CD4-positive, alpha-beta T cell (primary cell): ENCODE measurements at regions not wholly inside any gene's neighbourhood (a gene's known extent, or its start where the extent isn't known, plus 50 kb on each side); places are given as distances from the start of the nearest gene placed in this dataset.

Experiments used
- ATAC-seq: fragments of 200-7000 bp; cut with Tn5 transposase; one replicate; pipeline ENCODE4 v1.10.0; 2022; ENCODE audit warnings: mild to moderate bottlenecking; ENCODE audit not compliant: poor library complexity
- CTCF ChIA-PET: fragments of 350-600 bp; sonication (Branson Sonifier 250); formaldehyde crosslinking; loops from one replicate; lab custom pipeline; 2021; ENCODE audit warnings: antibody characterized with exemption, inconsistent platforms; lab: Charles Lee
- POLR2A ChIA-PET: fragments of 350-600 bp; sonication (Branson Sonifier 250); formaldehyde crosslinking; loops from one replicate; lab custom pipeline; 2021; ENCODE audit warnings: antibody characterized with exemption, inconsistent platforms; lab: Charles Lee
- DNase-seq, 14 experiments: peaks; one replicate each; pipeline ENCODE4 v3.0.0-alpha.2; 2013 to 2020; ENCODE audit warnings: mixed read lengths in 2 of 14
- H3K27ac ChIP-seq, 2 donors: one replicate each; pipeline versions ENCODE4 v1.5.1 to v1.7.0; 2013; ENCODE audit warnings: low read length in 2 of 2, low read depth in 1 of 2, mild to moderate bottlenecking in 1 of 2
- H3K27me3 ChIP-seq, 2 experiments: 1 replicate in 1 of 2; 2 replicates in 1 of 2; pipeline versions ENCODE4 v1.6.1 to v1.7.0; 2013; ENCODE audit warnings: low read length in 2 of 2, control low read depth in 1 of 2, mild to moderate bottlenecking in 1 of 2, moderate library complexity in 1 of 2; ENCODE audit not compliant: insufficient read depth in 2 of 2, control insufficient read depth in 1 of 2
- H3K36me3 ChIP-seq: one replicate; pipeline ENCODE4 v1.6.1; 2013; ENCODE audit warnings: low read length, control low read depth; ENCODE audit not compliant: insufficient read depth
- H3K4me1 ChIP-seq: one replicate; pipeline ENCODE4 v1.6.1; 2013; ENCODE audit warnings: low read length, control low read depth; ENCODE audit not compliant: insufficient read depth
- H3K4me3 ChIP-seq: one replicate; pipeline ENCODE4 v1.5.1; 2013; ENCODE audit warnings: mild to moderate bottlenecking, low read length, moderate library complexity
- H3K9me3 ChIP-seq, 2 experiments: 1 replicate in 1 of 2; 2 replicates in 1 of 2; pipeline versions ENCODE4 v1.6.1 to v1.7.0; 2013; ENCODE audit warnings: low read length in 2 of 2, mild to moderate bottlenecking in 2 of 2, control low read depth in 1 of 2, moderate library complexity in 1 of 2; ENCODE audit not compliant: control insufficient read depth in 1 of 2, insufficient read depth in 1 of 2
- H3K27ac Mint-ChIP-seq: one replicate; pipeline ENCODE4 v1.8.0; 2020; ENCODE audit warnings: mixed read lengths
- H3K27me3 Mint-ChIP-seq: one replicate; pipeline ENCODE4 v1.8.0; 2021; ENCODE audit warnings: mixed read lengths
- H3K36me3 Mint-ChIP-seq: one replicate; pipeline ENCODE4 v1.8.0; 2021; ENCODE audit warnings: low read depth, mixed read lengths
- H3K4me1 Mint-ChIP-seq: one replicate; pipeline ENCODE4 v1.8.0; 2021; ENCODE audit warnings: low read depth, mixed read lengths
- H3K4me3 Mint-ChIP-seq: one replicate; pipeline ENCODE4 v1.8.0; 2020; ENCODE audit warnings: mild to moderate bottlenecking, mixed read lengths
- H3K9me3 Mint-ChIP-seq: one replicate; pipeline ENCODE4 v1.8.0; 2020; ENCODE audit warnings: mixed read lengths
- CTCF ChIP-seq: fragments of 200-600 bp; IDR thresholded peaks from one replicate; pipeline ENCODE4 v1.8.0; 2022; ENCODE audit warnings: antibody characterized with exemption, mild to moderate bottlenecking
- intact Hi-C, 2 experiments: fragments of 100-400 bp; cut with DNase I in 1 of 2; cut with micrococcal nuclease in 1 of 2; formaldehyde crosslinking; loops; one replicate each; pipeline versions ENCODE4 v1.15.1 to v1.9.0; 2023 to 2025; cut with DNase I, micrococcal nuclease

GRCh38 chr3:194995334-194995733, 275.6 kb downstream of the XXYLT1 start:
- Mint-ChIP-seq H3K4me3 (no peak overlapping the region), H3K27me3 (no peaks in the 10 kb centered on the region), H3K36me3 (no peaks in the 10 kb centered on the region), H3K4me1 (no peaks in the 10 kb centered on the region), H3K9me3 (no peaks in the 10 kb centered on the region), H3K27ac (no peak overlapping the region)
- Histone ChIP-seq H3K36me3 (no peaks in the 10 kb centered on the region), H3K4me3 (no peak overlapping the region), H3K27ac (no peak overlapping the region), H3K9me3 (no peaks in the 10 kb centered on the region), H3K27me3 (no peaks in the 10 kb centered on the region), H3K4me1 (no peaks in the 10 kb centered on the region)
- DNase-seq (no peak), ATAC-seq (no peak)
- intact Hi-C loops = no loop called here
- ChIA-PET POLR2A (no interaction called here), CTCF (no interaction called here)
- TF ChIP-seq CTCF = no peak

- TF ChIP-seq CTCF = no peak
- ChIA-PET POLR2A (no interaction called here), CTCF (no interaction called here)
- no peak overlapping the region for H3K4me3 Mint-ChIP-seq
- Histone ChIP-seq H3K27ac (no peak overlapping the region), H3K36me3 (no peaks in the 10 kb centered on the region), H3K27me3 (no peaks in the 10 kb centered on the region), H3K9me3 (no peaks in the 10 kb centered on the region), H3K4me1 (no peaks in the 10 kb centered on the region), H3K4me3 (no peak overlapping the region)
- DNase-seq = no peak
- ATAC-seq = no peak
- intact Hi-C loops = no loop called here
- no peaks in the 10 kb centered on the region for H3K4me1 Mint-ChIP-seq
- no peaks in the 10 kb centered on the region for H3K9me3 Mint-ChIP-seq
- no peaks in the 10 kb centered on the region for H3K27me3 Mint-ChIP-seq
- no peaks in the 10 kb centered on the region for H3K36me3 Mint-ChIP-seq
- H3K27ac Mint-ChIP-seq = no peak overlapping the region
These were observed 275.0 kb downstream of the XXYLT1 start for GRCh38 chr3:194995922-194996321.

GRCh38 chr3:194996746-194997145, 274.2 kb downstream of the XXYLT1 start:
- Histone ChIP-seq H3K4me1 (no peaks in the 10 kb centered on the region), H3K27ac (no peak overlapping the region), H3K9me3 (no peaks in the 10 kb centered on the region), H3K36me3 (no peaks in the 10 kb centered on the region), H3K27me3 (no peaks in the 10 kb centered on the region), H3K4me3 (no peak overlapping the region)
- no peaks in the 10 kb centered on the region for H3K36me3 Mint-ChIP-seq
- CTCF ChIA-PET = no interaction called here
- H3K27me3 Mint-ChIP-seq = no peaks in the 10 kb centered on the region
- POLR2A ChIA-PET = no interaction called here
- DNase-seq = no peak
- H3K9me3 Mint-ChIP-seq = no peaks in the 10 kb centered on the region
- no peak for TF ChIP-seq CTCF
- no peak overlapping the region for H3K4me3 Mint-ChIP-seq
- intact Hi-C loops = no loop called here
- H3K4me1 Mint-ChIP-seq = no peaks in the 10 kb centered on the region
- H3K27ac Mint-ChIP-seq = no peak overlapping the region
- ATAC-seq = no peak
